Islet precursor cell (in vitro differentiated cells): ENCODE measurements at regions not wholly inside any gene's neighbourhood (a gene's known extent, or its start where the extent isn't known, plus 50 kb on each side); places are given as distances from the start of the nearest gene placed in this dataset.
A peak's percentile ranks its signal among the peaks of the same experiment; 100 is the strongest.
"Not testable (repeated sequence)": the region's sequence is repeated elsewhere in the genome, so short reads cannot be mapped to it uniquely, and the experiment has no call there.

Source experiments
- DNase-seq: peaks from one replicate; pipeline ENCODE4 v3.0.0-alpha.2; 2018

DNA sequence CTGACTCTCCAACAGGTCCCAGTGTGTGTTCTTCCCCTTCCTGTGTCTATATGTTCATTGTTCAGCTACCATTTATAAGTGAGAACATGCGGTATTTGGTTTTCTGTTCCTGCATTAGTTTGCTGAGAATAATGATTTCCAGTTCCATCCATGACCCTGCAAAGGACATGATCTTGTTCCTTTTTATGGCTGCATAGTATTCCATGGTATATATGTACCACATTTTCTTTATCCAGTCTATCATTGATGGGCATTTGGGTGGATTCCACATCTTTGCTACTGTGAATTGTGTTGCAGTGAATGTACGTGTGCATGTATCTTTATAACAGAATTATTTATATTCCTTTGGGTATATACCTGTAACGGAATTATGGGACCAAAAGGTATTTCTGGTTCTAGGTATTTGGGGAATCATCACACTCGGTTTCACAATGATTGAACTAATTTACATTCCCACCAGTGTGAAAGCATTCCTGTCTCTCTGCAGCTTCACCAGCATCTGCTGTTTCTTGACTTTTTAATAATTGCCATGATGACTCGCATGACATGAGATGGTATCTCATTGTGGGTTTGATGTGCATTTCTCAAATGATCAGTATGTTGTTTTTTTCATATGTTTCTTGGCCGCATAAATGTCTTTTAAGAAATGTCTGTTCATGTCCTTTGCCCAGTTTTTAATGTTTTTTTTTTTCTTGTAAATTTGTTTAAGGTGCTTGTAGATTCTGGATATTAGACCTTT is 60.2 kb downstream of the LSMEM1 start:
- no peak for DNase-seq

DNA sequence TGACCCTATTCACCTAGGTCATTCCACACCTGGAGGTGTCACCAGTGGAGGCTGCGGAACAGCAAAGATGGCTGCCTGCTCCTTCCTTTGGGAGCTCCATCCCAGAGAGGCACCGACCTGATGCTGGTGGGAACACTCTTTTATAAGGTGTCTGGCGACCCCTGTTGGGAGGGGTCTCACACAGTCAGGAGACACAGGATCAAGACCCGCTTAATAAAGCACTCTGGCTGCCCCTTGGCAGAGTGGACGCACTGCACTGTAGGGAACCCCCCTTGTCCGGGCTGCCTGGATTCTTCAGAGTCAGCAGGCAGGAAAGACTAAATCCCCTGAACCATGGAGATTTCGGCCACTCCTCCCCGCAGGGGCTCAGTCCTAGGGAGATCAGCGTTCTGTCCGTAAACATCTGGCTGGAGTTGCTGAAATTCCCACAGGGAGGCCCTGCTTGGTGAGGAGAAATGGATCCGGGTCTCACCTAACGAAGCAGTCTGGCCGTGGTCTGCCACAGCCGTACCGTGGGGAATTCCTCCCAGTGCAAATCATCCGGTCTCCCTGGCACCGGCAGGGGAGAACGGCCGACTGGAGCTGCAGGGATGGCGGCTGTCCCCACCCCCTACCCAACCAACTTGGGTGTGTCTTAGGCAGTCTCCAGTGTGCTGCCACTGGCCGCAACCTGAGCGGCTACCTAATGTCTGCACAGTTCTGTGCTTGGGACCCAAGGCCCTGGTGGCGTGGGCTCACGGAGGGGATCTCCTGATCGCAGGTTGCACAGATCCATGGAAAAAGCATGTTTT is 66.1 kb downstream of the LSMEM1 start:
- DNase-seq, result no peak

DNA sequence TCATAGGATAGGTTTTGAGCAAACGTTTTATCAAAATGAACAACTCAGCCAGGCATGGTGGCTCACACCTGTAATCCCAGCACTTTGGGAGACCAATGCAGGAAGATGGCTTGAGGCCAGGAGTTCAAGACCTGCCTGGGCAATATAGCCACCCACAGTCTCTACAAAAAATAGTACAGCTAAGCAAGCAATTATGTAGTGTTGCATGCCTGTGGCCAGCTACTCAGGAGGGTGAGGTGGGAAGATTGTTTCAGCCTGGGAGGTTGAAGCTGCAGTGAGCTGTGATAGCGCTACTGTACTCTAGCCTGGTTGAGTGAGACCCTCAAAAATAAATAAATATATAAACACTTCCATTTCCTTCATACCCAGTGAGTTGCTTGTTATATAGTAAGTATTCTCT is 67.1 kb downstream of the LSMEM1 start:
- DNase-seq, result no peak

DNA sequence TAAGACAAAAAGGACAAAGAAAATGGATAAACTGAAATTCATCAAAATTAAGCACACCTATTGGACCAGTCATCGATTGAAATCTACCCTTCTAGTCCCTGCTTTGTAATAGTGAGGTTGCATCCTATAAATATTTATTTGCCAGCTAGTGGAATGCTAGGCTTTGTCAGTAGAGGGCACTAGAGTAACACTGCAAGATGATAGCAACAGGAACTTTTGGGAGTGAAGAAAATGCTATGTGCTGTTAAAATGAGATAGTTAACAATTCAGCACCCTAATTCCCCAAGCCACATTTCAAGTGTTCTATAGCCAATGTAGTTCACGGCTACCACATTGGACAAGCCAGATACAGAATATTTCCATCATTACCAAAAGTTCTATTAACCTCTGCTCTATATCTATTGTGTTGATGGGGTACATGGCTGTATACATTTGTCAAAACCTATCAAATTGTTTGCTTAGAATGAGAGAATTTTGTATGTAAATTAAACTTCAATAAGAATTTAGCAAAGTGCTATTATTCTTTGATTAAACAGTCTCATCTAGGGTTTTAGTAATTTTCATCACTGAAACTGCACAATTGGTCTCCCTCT is 69.8 kb downstream of the LSMEM1 start:
- no peak for DNase-seq

DNA sequence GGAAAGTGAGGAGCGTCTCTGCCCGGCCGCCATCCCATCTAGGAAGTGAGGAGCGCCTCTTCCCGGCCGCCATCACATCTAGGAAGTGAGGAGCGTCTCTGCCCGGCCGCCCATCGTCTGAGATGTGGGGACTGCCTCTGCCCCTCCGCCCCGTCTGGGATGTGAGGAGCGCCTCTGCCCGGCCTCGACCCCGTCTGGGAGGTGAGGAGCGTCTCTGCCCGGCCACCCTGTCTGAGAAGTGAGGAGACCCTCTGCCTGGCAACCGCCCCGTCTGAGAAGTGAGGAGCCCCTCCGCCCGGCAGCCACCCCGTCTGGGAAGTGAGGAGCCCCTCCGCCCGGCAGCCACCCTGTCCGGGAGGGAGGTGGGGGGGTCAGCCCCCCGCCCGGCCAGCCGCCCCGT is 70.7 kb downstream of the LSMEM1 start:
- not testable (repeated sequence) for DNase-seq

DNA sequence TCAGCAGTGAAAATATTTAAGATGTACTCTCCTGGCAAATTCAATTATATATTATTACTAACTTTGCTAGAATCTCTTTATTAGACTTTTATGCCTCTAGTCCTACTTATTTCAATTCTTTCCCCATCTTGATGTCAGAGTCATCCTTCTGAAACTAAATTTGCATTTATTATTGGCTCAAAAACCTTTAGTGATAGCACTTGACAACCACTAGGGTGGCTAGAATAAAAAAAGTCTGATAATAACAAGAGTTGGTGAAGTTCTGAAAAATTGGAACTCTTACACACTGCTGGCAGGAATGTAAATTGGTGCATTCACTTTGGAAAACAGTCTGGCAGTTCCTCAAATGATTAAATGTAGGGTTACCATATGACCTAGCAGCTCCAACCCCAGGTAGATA is 73.8 kb downstream of the LSMEM1 start:
- DNase-seq, result no peak

DNA sequence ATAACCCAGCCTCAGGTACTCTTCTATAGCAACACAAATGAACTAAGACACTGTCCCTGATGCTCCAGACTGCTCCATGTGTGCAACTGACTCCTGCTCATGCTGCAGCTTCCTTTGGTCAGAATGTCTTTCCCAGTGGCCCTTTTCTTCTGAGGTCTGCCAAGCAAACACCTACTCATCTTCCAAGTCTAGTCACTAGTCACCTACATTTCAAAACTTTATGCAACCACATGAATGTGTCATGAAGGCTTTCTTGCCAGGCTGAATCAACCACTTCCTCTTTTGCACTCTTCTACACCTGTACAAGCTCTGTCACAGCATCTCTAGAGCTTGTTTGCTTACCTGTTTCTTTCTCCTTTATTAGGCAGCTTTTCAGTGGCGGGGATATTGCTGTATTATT is 75.8 kb downstream of the LSMEM1 start:
- no peak for DNase-seq

DNA sequence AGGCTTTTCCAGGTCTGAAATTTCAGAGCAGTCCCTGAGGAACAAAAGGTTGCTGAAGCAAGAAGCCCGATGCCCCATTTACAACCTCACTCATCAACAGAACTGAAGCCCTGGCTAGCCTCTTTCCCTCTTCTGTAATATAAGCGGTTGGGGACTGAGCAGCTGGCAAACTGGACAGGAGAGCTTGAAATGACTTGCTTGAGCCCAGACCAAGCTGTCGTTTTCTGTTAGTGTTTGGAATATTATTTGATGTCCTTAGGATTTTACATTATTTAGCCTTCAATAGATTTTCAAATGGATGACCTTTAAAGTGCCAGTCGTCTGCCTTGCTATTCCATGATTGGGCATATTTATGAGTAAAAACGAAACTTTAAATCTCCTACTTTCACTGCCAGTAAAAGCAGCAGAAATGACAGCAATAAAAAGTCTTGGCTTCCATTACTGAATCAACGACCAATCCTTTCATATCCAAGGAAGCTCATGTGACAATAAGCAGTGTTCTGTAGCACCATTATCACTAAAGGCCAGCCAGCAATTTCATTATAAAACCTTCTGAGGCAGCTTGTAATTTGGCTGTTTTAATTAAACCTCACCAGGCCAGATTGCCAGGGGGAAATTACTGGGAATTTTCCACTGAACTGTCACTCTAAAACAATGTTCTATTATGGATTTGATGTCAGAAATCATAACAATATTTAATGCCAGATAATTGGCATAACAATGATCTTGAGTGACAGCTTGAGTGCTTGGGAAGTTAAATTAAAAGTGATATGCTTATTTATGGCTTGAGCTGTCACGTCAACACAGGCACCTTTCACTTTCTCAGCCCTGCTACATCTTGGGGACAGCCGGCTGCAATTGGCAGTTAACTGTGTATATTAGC is 85.9 kb downstream of the LSMEM1 start:
- no peak for DNase-seq

DNA sequence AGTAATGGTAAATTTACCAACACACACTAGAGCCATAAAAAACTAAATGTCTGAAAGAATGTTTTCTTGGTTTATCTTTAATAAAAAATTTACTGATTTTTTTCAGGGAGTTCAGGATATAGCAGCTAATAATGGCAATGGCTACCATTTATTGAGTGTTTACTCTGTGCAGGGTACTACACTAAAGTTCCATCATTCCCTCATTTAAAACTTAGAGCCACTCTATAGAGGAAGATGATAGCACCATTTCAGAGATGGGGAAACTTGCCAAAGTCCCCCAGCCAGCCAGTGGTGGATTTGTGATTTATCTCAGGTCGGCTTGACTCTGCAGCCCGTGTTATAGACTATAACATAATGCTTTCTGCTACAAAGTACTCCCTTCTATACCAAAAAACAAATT is 86.6 kb downstream of the LSMEM1 start:
- DNase-seq, result no peak

DNA sequence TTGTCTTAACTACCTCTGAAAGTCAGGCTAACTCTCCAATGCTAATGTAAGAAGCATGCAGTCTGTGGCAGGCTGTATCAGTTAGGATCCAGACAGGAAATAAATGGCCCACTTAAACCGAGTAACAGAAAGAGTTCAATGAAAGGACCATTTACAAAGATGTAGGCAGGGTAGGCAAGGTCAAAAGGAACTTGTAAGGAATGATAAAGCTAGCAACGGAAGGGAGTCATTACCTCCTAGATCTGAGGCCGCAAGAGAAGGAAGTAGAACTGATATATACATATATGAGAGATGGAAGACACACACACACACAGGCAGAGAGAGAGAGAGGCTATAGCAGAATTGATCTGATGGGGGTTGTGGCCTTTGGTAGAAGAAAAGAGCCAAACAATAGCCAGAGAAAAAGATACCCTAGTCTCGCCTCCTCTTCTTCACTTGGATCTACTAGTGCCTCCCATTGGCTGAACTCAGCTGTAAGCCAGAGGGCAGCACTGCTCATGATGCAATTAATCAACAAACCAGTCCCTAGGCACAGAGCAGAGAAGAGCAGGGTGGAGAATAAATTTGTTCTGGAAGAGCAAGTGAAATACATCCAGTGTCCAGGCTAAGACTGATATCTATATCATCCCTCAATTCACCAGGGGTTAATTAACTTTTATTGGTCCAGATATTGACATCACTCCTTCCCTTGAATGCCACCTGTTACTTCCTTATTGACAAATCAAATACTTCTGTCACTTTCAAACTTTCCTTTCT is 91.2 kb downstream of the LSMEM1 start:
- no peak for DNase-seq

DNA sequence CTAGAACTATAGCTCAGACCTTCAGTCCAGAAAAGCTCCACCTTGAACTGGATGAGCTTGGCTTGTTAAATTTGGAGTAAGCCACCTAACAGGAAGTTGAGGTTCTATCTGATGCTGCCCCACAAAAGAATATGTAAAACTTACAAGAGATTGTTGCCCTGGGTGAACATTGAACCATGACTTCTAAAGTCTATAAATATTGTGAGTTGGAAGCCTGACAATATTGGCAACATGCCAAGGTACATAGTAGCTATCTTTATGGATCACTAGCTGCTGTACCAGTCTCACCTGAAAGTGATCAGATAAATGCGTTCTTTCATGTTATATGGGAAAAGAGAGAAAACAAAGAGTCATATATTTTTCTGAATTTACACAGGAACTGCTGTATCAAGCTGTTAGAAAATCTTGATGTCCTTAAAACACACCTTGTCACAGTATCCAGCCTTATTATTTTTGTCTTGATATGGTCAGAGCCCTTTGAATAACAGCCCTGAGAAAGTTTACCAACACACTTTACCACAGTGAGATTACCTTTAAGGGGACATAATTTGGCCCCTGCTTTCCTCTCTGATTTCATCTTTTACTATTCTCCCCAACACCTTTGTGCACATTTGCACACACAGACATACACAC is 92.0 kb downstream of the LSMEM1 start:
- no peak for DNase-seq

DNA sequence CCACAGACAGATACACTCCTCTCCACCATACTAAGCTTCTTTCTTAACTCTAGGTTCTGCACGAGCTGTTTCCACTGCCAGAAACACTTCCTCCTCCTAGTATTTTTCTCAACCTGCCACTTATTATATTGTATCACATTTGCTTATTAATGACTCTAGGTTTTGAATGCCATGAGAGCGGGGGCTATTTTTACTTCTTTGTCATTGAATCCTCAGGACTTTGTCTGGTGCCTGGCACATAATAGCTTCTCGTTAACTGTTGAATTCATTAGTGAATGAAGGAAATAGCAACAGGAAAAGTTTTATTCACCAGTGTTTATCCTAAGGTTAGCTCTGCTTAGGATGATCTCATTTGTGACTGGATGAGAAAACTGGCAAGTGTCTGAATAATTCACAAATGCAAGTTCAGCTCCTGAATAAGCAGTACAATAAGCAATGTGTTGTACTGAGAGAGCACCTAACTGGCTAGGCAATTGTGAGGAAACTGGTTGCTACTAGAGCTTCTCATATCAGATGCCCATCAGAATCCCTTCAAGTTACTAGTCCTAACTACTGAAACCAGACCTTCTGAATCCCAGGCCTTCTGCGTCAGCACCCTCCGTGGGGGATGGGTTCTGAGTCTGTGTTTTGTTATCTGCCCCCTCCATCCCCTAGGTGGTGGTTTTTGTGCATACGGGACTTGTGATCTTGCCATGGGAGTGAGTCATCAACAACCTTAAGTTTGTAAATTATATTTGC is 92.7 kb downstream of the LSMEM1 start:
- DNase-seq, result peak; percentile 63

DNA sequence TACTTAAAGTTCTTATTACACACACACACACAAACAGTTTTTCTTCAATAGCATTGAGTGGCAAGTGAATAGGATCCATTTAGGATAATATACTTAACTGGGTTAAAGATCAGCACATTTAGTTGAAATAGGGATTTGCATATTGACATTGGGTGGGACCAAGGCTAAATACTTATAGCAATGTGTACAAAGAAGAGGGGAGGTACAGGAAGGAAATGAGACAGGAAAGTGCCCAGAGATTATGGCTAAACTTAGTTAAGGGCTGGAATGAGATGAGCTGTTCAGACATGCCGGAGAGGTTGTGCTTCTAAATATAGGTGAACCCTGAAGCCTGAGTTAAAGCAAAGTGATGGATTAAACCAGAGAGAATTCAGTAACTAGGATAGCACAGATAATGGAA is 95.1 kb downstream of the LSMEM1 start:
- no peak for DNase-seq

DNA sequence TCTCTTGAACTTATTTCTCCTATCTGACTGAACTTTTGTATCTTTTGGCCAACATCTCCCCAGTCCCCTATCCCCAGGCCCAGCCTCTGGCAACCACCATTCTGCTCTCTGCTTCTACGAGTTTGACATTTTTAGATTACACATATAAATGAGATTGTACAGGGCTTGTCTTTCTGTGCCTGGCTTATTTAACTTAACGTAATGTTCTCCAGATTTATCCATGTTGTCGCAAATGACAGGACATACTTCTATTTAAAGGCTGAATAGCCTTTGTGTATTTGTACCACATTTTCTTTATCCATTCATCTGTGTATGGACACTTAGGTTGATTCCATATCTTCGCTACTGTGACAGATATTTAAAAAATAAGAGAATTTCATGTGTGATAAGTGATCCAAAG is 98.6 kb downstream of the LSMEM1 start:
- no peak for DNase-seq

DNA sequence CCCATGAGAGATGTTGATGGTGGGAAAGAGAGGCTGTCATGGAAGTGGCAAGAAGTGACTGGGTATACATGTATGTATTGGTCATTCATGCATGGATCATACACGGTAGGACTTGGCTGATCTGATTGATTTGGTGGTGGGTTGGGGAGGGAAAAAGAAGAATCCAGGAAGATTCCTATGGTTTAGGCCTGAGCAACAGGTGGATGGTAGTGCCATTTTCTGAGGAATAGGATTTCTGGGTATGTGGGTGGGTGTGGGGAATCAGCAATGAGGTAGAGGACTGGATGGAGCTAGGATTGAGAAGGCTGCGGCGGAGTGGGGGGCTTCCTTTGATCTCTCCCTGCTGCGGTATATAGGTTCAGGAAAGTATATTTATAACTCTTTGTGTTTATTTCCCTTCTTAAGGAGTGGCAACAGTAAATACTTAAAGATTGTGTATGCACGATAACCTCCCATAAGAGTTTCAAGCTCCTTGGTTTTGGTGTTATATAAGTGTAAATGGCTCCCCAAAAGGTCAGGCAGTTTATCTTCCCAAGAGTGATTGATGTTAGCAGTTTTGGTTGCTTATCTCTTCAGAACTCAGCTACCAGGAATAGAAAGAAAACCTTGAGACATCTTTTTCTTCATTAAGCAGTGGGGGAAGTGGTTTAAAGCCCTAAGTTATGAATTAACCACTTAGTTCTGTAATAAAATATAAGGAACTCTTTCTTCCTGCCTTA is 100.1 kb downstream of the LSMEM1 start:
- DNase-seq, result no peak

DNA sequence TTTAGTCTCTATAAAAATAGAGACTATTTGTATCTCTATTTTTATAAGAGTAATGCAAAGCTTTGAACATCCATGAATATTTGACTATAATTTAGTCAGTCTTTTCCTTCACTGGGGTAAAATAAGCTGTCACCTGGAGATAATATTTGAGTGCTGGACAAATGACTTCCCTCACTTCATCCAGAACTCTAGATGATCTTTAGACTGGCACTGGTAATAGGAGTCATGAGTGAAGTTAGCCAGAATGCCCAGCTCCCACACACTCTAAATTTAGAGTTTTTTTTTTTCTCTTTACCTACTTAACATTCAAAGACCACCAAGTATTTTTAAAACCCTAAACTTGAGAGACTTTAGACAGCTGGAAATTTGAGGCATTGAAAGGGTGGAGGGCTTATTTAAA is 100.7 kb downstream of the LSMEM1 start:
- no peak for DNase-seq

DNA sequence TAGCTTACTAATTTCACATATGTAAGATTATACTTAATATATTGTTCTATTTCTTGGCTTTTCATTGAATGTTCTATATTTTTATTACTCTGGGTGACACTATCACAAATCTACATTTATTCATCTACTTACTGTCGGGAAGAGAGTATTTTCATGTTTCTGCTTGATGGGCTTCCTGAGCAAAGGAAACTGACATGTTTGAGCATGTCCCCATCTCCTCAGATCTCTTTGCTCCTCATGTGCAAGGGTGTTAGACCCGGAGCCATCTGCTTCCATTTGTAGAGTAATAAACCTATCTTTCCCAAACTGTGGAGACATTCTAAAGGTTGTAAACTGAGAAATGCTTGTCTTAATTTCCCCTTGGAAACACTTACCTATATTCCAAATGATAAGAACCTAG is 103.5 kb downstream of the LSMEM1 start:
- DNase-seq, result no peak

DNA sequence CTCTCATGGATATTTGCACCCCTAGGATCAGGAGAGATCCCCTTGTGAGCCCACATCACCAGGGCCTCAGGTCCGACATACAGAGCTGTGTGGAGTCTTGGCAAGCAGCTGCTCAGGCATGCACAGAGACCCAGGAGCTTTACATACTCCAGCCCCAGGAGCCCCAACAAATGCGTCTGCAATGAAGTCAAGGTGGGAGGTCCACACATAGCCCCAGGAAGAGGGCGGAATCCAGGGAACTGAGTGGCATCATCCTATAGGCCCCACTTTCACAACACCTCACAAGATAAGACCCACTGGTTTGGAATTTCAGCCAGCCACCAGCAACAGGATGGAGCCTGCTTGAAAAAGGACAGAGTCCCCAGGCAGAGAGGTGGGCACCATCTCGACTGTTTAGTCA is 106.7 kb downstream of the LSMEM1 start:
- DNase-seq, result no peak

DNA sequence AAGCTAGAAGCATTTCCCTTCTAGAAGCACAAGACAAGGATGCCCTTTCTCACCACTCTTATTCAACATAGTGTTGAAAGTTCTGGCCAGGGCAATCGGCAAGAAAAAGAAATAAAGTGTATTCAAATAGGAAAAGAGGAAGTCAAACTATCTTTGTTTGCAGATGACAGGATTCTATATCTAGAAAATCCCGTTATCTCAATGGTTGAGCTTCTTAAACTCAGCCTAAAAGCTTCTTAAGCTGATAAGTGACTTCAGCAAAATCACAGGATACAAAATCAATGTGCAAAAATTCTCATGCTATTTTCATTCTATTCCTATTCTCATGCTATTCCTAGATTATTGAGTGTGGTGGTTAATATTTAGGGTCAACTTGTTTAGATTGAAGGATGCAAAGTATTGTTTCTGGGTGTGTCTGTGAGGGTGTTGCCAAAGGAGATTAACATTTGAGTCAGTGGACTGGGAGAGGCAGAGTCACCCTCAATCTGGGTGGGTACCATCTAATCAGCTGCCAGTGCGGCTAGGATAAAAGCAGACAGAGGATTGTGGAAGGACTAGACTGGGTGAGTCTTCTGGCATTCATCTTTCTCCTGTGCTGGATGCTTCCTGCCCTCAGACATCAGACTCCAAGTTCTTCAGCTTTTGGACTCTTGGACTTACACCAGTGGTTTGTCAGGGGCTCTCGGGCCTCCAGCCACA is 111.9 kb downstream of the LSMEM1 start:
- not testable (repeated sequence) for DNase-seq

DNA sequence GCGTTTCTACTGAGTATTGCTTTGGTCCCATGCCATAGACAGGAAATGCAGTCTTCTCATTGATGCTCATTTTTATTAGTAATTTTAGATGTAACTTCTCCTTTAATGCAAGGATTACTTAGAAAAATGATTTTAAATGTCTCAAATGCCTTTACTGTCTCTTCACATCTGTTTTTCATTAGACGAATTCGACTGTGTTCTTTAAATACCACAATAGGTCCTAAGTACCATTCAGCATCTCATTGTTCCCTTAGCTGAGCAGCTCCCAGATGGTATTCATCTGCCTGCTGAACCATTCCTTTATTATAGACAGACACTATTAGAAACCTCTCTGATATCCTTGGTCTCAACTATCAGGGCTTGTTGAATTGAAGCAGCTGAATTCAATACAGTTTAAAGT is 113.6 kb downstream of the LSMEM1 start:
- DNase-seq, result no peak
